ENCODE measurements at regions not wholly inside any gene's neighbourhood (a gene's known extent, or its start where the extent isn't known, plus 50 kb on each side); places are given as distances from the start of the nearest gene placed in this dataset.

GRCh38 chr12:66733321-66733720 lies 54.4 kb upstream of the GRIP1 start:
- no peak for TF ChIP-seq CTCF (IDR thresholded peaks at IDR 0.05)

GRCh38 chr12:66733839-66734238 lies 55.0 kb upstream of the GRIP1 start:
- no peak for TF ChIP-seq CTCF (IDR thresholded peaks at IDR 0.05)
- Histone ChIP-seq H3K36me3 (no peaks in the 10 kb centered on the region), H3K4me3 (ENCODE audit: low read depth in 1 of 2, low read length in 1 of 2) (no peak overlapping the region), H3K27me3 (no peaks in the 10 kb centered on the region), H3K27ac (no peak overlapping the region), H3K4me1 (ENCODE audit: control insufficient read depth in 1 of 2, insufficient read depth in 1 of 2, low read depth in 1 of 2, low read length in 1 of 2) (no peaks in the 10 kb centered on the region), H3K9me3 (no peaks in the 10 kb centered on the region)

More at GRCh38 chr12:66733321-66733720, 54.4 kb upstream of the GRIP1 start:
- H3K4me3 ChIP-seq (ENCODE audit: low read depth in 1 of 2, low read length in 1 of 2), result no peak overlapping the region
- H3K4me1 ChIP-seq (ENCODE audit: control insufficient read depth in 1 of 2, insufficient read depth in 1 of 2, low read depth in 1 of 2, low read length in 1 of 2), result no peaks in the 10 kb centered on the region
- no peaks in the 10 kb centered on the region for H3K27me3 ChIP-seq
- no peaks in the 10 kb centered on the region for H3K36me3 ChIP-seq
- H3K9me3 ChIP-seq, result no peaks in the 10 kb centered on the region
- H3K27ac ChIP-seq, result no peak overlapping the region

- TF ChIP-seq CTCF (IDR thresholded peaks at IDR 0.05), result no peak
These were observed 56.4 kb upstream of the GRIP1 start for GRCh38 chr12:66735275-66735674.

GRCh38 chr12:66736931-66737330 lies 58.1 kb upstream of the GRIP1 start:
- H3K36me3 ChIP-seq, result no peaks in the 10 kb centered on the region
- no peak for TF ChIP-seq CTCF (IDR thresholded peaks at IDR 0.05)
- H3K4me1 ChIP-seq (ENCODE audit: control insufficient read depth in 1 of 2, insufficient read depth in 1 of 2, low read depth in 1 of 2, low read length in 1 of 2), result no peaks in the 10 kb centered on the region
- no peaks in the 10 kb centered on the region for H3K9me3 ChIP-seq
- H3K27ac ChIP-seq, result no peak overlapping the region
- H3K4me3 ChIP-seq (ENCODE audit: low read depth in 1 of 2, low read length in 1 of 2), result no peak overlapping the region
- no peaks in the 10 kb centered on the region for H3K27me3 ChIP-seq

More at GRCh38 chr12:66735275-66735674, 56.4 kb upstream of the GRIP1 start:
- Histone ChIP-seq H3K36me3 (no peaks in the 10 kb centered on the region), H3K4me3 (ENCODE audit: low read depth in 1 of 2, low read length in 1 of 2) (no peak overlapping the region), H3K27ac (no peak overlapping the region), H3K9me3 (no peaks in the 10 kb centered on the region), H3K4me1 (ENCODE audit: control insufficient read depth in 1 of 2, insufficient read depth in 1 of 2, low read depth in 1 of 2, low read length in 1 of 2) (no peaks in the 10 kb centered on the region), H3K27me3 (no peaks in the 10 kb centered on the region)

- no peak overlapping the region for H3K27ac ChIP-seq
- no peaks in the 10 kb centered on the region for H3K9me3 ChIP-seq
- H3K36me3 ChIP-seq, result no peaks in the 10 kb centered on the region
- H3K4me3 ChIP-seq (ENCODE audit: low read depth in 1 of 2, low read length in 1 of 2), result no peak overlapping the region
- no peaks in the 10 kb centered on the region for H3K4me1 ChIP-seq (ENCODE audit: control insufficient read depth in 1 of 2, insufficient read depth in 1 of 2, low read depth in 1 of 2, low read length in 1 of 2)
- no peaks in the 10 kb centered on the region for H3K27me3 ChIP-seq
- TF ChIP-seq CTCF (IDR thresholded peaks at IDR 0.05), result no peak
These were observed 60.4 kb upstream of the GRIP1 start for GRCh38 chr12:66739266-66739665.
